T-cell (primary cell): ENCODE measurements at regions not wholly inside any gene's neighbourhood (a gene's known extent, or its start where the extent isn't known, plus 50 kb on each side); places are given as distances from the start of the nearest gene placed in this dataset.

Source experiments
- ATAC-seq, 4 experiments: fragments of 200-7000 bp in 3 of 4; fragments of 150-1000 bp in 1 of 4; cut with Tn5 transposase; replicated peaks in 1 of 4; 1 replicate in 3 of 4; 2 replicates in 1 of 4; pipeline ENCODE4 v1.10.0; 2021; ENCODE audit warnings: moderate library complexity in 3 of 4, mild to moderate bottlenecking in 2 of 4, moderate number of reproducible peaks in 1 of 4
- CTCF ChIA-PET, 2 donors: fragments of 300-600 bp; sonication (Branson Sonifier 250); formaldehyde crosslinking; loops; one replicate each; lab custom pipeline; 2022; ENCODE audit warnings: antibody characterized with exemption in 2 of 2; lab: Charles Lee
- POLR2A ChIA-PET, 2 donors: fragments of 300-600 bp; sonication (Branson Sonifier 250); formaldehyde crosslinking; loops; one replicate each; lab custom pipeline; 2022; ENCODE audit warnings: antibody characterized with exemption in 2 of 2; lab: Charles Lee
- DNase-seq, 35 experiments: peaks; one replicate each; pipeline versions ENCODE4 v3.0.0 to v3.0.0-alpha.2; 2013 to 2023
- H3K27ac ChIP-seq: one replicate; pipeline ENCODE4 v1.5.1; 2013; ENCODE audit warnings: low read length
- H3K27me3 ChIP-seq, 2 experiments: replicated peaks in 1 of 2; 1 replicate in 1 of 2; 2 replicates in 1 of 2; pipeline versions ENCODE4 v1.6.1 to v1.7.0; 2013; ENCODE audit warnings: low read length in 1 of 2, mixed read lengths in 1 of 2; ENCODE audit not compliant: control insufficient read depth in 2 of 2, insufficient read depth in 2 of 2; ENCODE audit errors: extremely low read depth in 1 of 2
- H3K36me3 ChIP-seq, 2 donors: 1 replicate in 1 of 2; 2 replicates in 1 of 2; pipeline versions ENCODE4 v1.6.1 to v1.7.0; 2013; ENCODE audit warnings: low read length in 1 of 2; ENCODE audit not compliant: control insufficient read depth in 2 of 2, insufficient read depth in 1 of 2; ENCODE audit errors: extremely low read depth in 1 of 2
- H3K4me1 ChIP-seq, 2 experiments: 1 replicate in 1 of 2; 2 replicates in 1 of 2; pipeline versions ENCODE4 v1.6.1 to v1.7.0; 2013; ENCODE audit warnings: low read length in 2 of 2, mixed read lengths in 1 of 2; ENCODE audit not compliant: insufficient read depth in 2 of 2, control insufficient read depth in 1 of 2; ENCODE audit errors: extremely low read depth in 1 of 2
- H3K4me3 ChIP-seq, 2 donors: 1 replicate in 1 of 2; 2 replicates in 1 of 2; pipeline versions ENCODE4 v1.5.1 to v1.7.0; 2013; ENCODE audit warnings: mild to moderate bottlenecking in 2 of 2, low read length in 1 of 2, moderate library complexity in 1 of 2; ENCODE audit not compliant: control insufficient read depth in 1 of 2; ENCODE audit errors: extremely low read depth in 1 of 2
- H3K9me3 ChIP-seq: 2 replicates; pipeline ENCODE4 v1.7.0; 2013
- H3K27ac Mint-ChIP-seq, 2 donors: one replicate each; pipeline ENCODE4 v1.8.0; 2020 to 2021; ENCODE audit warnings: mild to moderate bottlenecking in 2 of 2, mixed read lengths in 2 of 2
- H3K27me3 Mint-ChIP-seq, 2 donors: one replicate each; pipeline ENCODE4 v1.8.0; 2021 to 2022; ENCODE audit warnings: mixed read lengths in 2 of 2
- H3K36me3 Mint-ChIP-seq: one replicate; pipeline ENCODE4 v1.8.0; 2021; ENCODE audit warnings: mixed read lengths
- H3K4me1 Mint-ChIP-seq, 3 donors: one replicate each; pipeline ENCODE4 v1.8.0; 2020 to 2022; ENCODE audit warnings: mixed read lengths in 3 of 3, mild to moderate bottlenecking in 1 of 3
- H3K4me3 Mint-ChIP-seq, 3 donors: one replicate each; pipeline ENCODE4 v1.8.0; 2020 to 2022; ENCODE audit warnings: mild to moderate bottlenecking in 3 of 3, mixed read lengths in 3 of 3, moderate library complexity in 3 of 3
- H3K9me3 Mint-ChIP-seq, 3 donors: one replicate each; pipeline ENCODE4 v1.8.0; 2020 to 2022; ENCODE audit warnings: mixed read lengths in 3 of 3
- WGBS: methylation state at CpG from one replicate; pipeline ENCODE4 v1.1.5; 2013; ENCODE audit warnings: missing lambda C conversion rate; ENCODE audit not compliant: insufficient coverage; 5-methylcytosine and 5-hydroxymethylcytosine counted together

- no peak for ATAC-seq
- no peaks in the 10 kb centered on the region for H3K9me3 ChIP-seq
- H3K4me1 Mint-ChIP-seq = no peaks in the 10 kb centered on the region
- peaks cover 0 to 4% of the 10 kb centered on the region in 2 experiments for H3K27me3 ChIP-seq
- no peak overlapping the region for H3K27ac Mint-ChIP-seq
- no peak overlapping the region for H3K4me3 ChIP-seq
- H3K27me3 Mint-ChIP-seq = peaks cover 0 to 5% of the 10 kb centered on the region in 2 donors
- H3K4me3 Mint-ChIP-seq = no peak overlapping the region
- no peak for DNase-seq
- H3K9me3 Mint-ChIP-seq = peaks cover 0 to 15% (median 10%) of the 10 kb centered on the region in 3 donors
- H3K4me1 ChIP-seq = no peaks in the 10 kb centered on the region
- no peak overlapping the region for H3K27ac ChIP-seq
- ChIA-PET POLR2A (interaction anchor here in 1 of 2 donors (0.5 kb wide), 1 partner anchor 31 kb away, joined by 4 read pairs; no protein-coding TSS in a partner anchor), CTCF (no interaction called here)
- WGBS = 100% methylated on average over 1 of the region's 4 CpGs
- H3K36me3 ChIP-seq = no peaks in the 10 kb centered on the region
- no peaks in the 10 kb centered on the region for H3K36me3 Mint-ChIP-seq
Observed at GRCh38 chr2:64386676-64387075, 67.3 kb upstream of the LGALSL start.

GRCh38 chr2:64390586-64390985 lies 63.4 kb upstream of the LGALSL start:
- Mint-ChIP-seq H3K36me3 (no peaks in the 10 kb centered on the region), H3K27ac (no peak overlapping the region), H3K4me1 (no peaks in the 10 kb centered on the region), H3K9me3 (peaks cover 3 to 16% (median 10%) of the 10 kb centered on the region in 3 donors), H3K4me3 (no peak overlapping the region), H3K27me3 (no peaks in the 10 kb centered on the region)
- POLR2A ChIA-PET = no interaction called here
- DNase-seq (no peak), ATAC-seq (no peak)
- CTCF ChIA-PET = no interaction called here
- Histone ChIP-seq H3K4me1 (no peaks in the 10 kb centered on the region), H3K9me3 (no peaks in the 10 kb centered on the region), H3K36me3 (no peaks in the 10 kb centered on the region), H3K4me3 (no peak overlapping the region), H3K27ac (no peak overlapping the region), H3K27me3 (no peaks in the 10 kb centered on the region)

GRCh38 chr2:64391424-64391823 lies 62.5 kb upstream of the LGALSL start:
- no peaks in the 10 kb centered on the region for H3K36me3 ChIP-seq
- CTCF ChIA-PET = no interaction called here
- Mint-ChIP-seq H3K27ac (no peak overlapping the region), H3K4me3 (no peak overlapping the region), H3K36me3 (no peaks in the 10 kb centered on the region), H3K4me1 (no peaks in the 10 kb centered on the region), H3K9me3 (peaks cover 3 to 16% (median 10%) of the 10 kb centered on the region in 3 donors), H3K27me3 (no peaks in the 10 kb centered on the region)
- H3K27me3 ChIP-seq = no peaks in the 10 kb centered on the region
- H3K9me3 ChIP-seq = no peaks in the 10 kb centered on the region
- no peak for DNase-seq
- no peaks in the 10 kb centered on the region for H3K4me1 ChIP-seq
- no peak overlapping the region for H3K27ac ChIP-seq
- no peak overlapping the region for H3K4me3 ChIP-seq
- POLR2A ChIA-PET = interaction anchor here in 1 of 2 donors (0.6 kb wide), 1 partner anchor 380 kb away, joined by 3 read pairs; no protein-coding TSS in a partner anchor
- 79% methylated on average over 2 of the region's 2 CpGs for WGBS
- no peak for ATAC-seq

GRCh38 chr2:64391940-64392339 lies 62.0 kb upstream of the LGALSL start:
- no peaks in the 10 kb centered on the region for H3K36me3 Mint-ChIP-seq
- POLR2A ChIA-PET = interaction anchor here in 1 of 2 donors (0.6 kb wide), 1 partner anchor 380 kb away, joined by 3 read pairs; no protein-coding TSS in a partner anchor

GRCh38 chr2:64392529-64392928 lies 61.4 kb upstream of the LGALSL start:
- WGBS = no CpG with 5 or more reads among the region's 2 CpGs
- no peak for ATAC-seq
- CTCF ChIA-PET = no interaction called here
- no peak for DNase-seq
- POLR2A ChIA-PET = no interaction called here
- no peaks in the 10 kb centered on the region for H3K27me3 ChIP-seq
- H3K27ac ChIP-seq = no peak overlapping the region
- Mint-ChIP-seq H3K36me3 (no peaks in the 10 kb centered on the region), H3K4me3 (no peak overlapping the region), H3K9me3 (peaks cover 3 to 16% (median 10%) of the 10 kb centered on the region in 3 donors), H3K27ac (no peak overlapping the region), H3K4me1 (no peaks in the 10 kb centered on the region), H3K27me3 (peaks cover 2 to 7% of the 10 kb centered on the region in 2 donors)
- H3K4me3 ChIP-seq = no peak overlapping the region
- no peaks in the 10 kb centered on the region for H3K9me3 ChIP-seq
- no peaks in the 10 kb centered on the region for H3K36me3 ChIP-seq
- no peaks in the 10 kb centered on the region for H3K4me1 ChIP-seq

More at GRCh38 chr2:64391940-64392339, 62.0 kb upstream of the LGALSL start:
- H3K27ac ChIP-seq = no peak overlapping the region
- CTCF ChIA-PET = no interaction called here
- H3K36me3 ChIP-seq = no peaks in the 10 kb centered on the region
- no peaks in the 10 kb centered on the region for H3K9me3 ChIP-seq
- Mint-ChIP-seq H3K27ac (no peak overlapping the region), H3K9me3 (peaks cover 3 to 16% (median 10%) of the 10 kb centered on the region in 3 donors), H3K4me3 (no peak overlapping the region), H3K27me3 (peaks cover 2 to 4% of the 10 kb centered on the region in 2 donors), H3K4me1 (no peaks in the 10 kb centered on the region)
- no peaks in the 10 kb centered on the region for H3K4me1 ChIP-seq
- no CpG with 5 or more reads among the region's 1 CpG for WGBS
- no peaks in the 10 kb centered on the region for H3K27me3 ChIP-seq
- DNase-seq (no peak), ATAC-seq (no peak)
- no peak overlapping the region for H3K4me3 ChIP-seq

- POLR2A ChIA-PET = no interaction called here
- Histone ChIP-seq H3K36me3 (no peaks in the 10 kb centered on the region), H3K4me1 (no peaks in the 10 kb centered on the region), H3K27me3 (no peaks in the 10 kb centered on the region), H3K27ac (no peak overlapping the region), H3K9me3 (no peaks in the 10 kb centered on the region), H3K4me3 (no peak overlapping the region)
- WGBS = 100% methylated on average over 1 of the region's 3 CpGs
- CTCF ChIA-PET = no interaction called here
- H3K4me1 Mint-ChIP-seq = no peaks in the 10 kb centered on the region
- no peak for DNase-seq
- peaks cover 2 to 7% of the 10 kb centered on the region in 2 donors for H3K27me3 Mint-ChIP-seq
- H3K4me3 Mint-ChIP-seq = no peak overlapping the region
- no peak overlapping the region for H3K27ac Mint-ChIP-seq
- no peak for ATAC-seq
- H3K36me3 Mint-ChIP-seq = no peaks in the 10 kb centered on the region
- H3K9me3 Mint-ChIP-seq = peaks cover 3 to 16% (median 10%) of the 10 kb centered on the region in 3 donors
Observed at GRCh38 chr2:64393383-64394010, 60.5 kb upstream of the LGALSL start.
